ENCODE measurements at regions not wholly inside any gene's neighbourhood (a gene's known extent, or its start where the extent isn't known, plus 50 kb on each side); places are given as distances from the start of the nearest gene placed in this dataset.

DNA sequence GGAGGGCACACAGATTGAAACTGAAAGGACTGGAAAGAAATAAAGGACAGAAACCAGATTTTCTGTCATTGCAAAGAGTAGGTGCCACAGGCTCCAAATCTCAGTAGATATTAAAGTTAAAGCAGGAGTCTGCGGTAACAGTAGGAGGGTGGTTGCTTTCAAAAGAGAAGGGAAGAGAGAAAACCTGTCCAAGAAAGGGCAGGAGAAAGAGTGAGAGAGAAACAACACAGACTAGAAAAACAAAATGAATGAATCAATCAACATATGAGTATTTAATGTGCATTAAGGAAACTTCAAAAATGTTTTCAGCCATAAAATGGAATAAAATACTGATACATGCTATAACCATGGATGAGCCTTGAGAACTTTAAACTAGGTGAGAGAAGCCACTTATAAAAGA, 143.1 kb upstream of the CTAGE1 start:
- SMC1A ChIA-PET (ENCODE audit: uncharacterized antibody, unreplicated experiment): no interaction called here
- BruUV-seq (replicated peaks): no TSS peak
- CTCF ChIA-PET: no interaction called here

More for the DNA sequence above, 143.1 kb upstream of the CTAGE1 start:
- H3K79me2 ChIP-seq (ENCODE audit: control insufficient read depth, insufficient read depth, low read length): no peaks in the 10 kb centered on the region
- ChIA-PET POLR2A (no interaction called here), RAD21 (ENCODE audit: unreplicated experiment) (no interaction called here)
- H3K36me3 ChIP-seq (ENCODE audit: control insufficient read depth in 2 of 2, insufficient read depth in 2 of 2, low read length in 1 of 2): no peaks in the 10 kb centered on the region
- WGBS (ENCODE audit: insufficient coverage, insufficient replicate concordance, low lambda C conversion rate, missing lambda C conversion rate): 33% methylated on average over 1 of the region's 1 CpG
- no peak overlapping the region for H3K27ac ChIP-seq (ENCODE audit: control insufficient read depth, insufficient read depth)
- FAIRE-seq: no peak
- no peak for ATAC-seq
- DNase-seq (ENCODE audit: low read depth, low spot score): no peak
- peaks cover 2 to 3% of the 10 kb centered on the region in 2 experiments; a peak in 2 of 4 replicates for H3K27me3 ChIP-seq (replicated peaks in 1 of 2; ENCODE audit: control insufficient read depth in 2 of 2, insufficient read depth in 2 of 2, low read length in 1 of 2)
- H4K20me1 ChIP-seq (ENCODE audit: control insufficient read depth, insufficient read depth): no peaks in the 10 kb centered on the region
- in situ Hi-C loops (cut with MboI): loop anchor here (10.0 kb wide), 2 partner anchors 566 to 656 kb away; no protein-coding TSS in a partner anchor
- H3K4me2 ChIP-seq (ENCODE audit: control insufficient read depth, insufficient read depth): no peak overlapping the region
- no peak overlapping the region for H3K4me3 ChIP-seq
- no peaks in the 10 kb centered on the region for H3K4me1 ChIP-seq (ENCODE audit: control insufficient read depth, insufficient read depth, low read length)
- intact Hi-C loops (cut with micrococcal nuclease; ENCODE audit: unreplicated experiment): no loop called here
- no peak for TF ChIP-seq NFXL1 (IDR thresholded peaks at IDR 0.05; ENCODE audit: borderline replicate concordance)
- TF ChIP-seq RBBP5 (conservative IDR thresholded peaks at IDR 0.05): no peak
- TF ChIP-seq RELA (IDR thresholded peaks at IDR 0.05; ENCODE audit: borderline replicate concordance, partially characterized antibody): no peak
- TF ChIP-seq SIX5 (IDR thresholded peaks at IDR 0.05; ENCODE audit: low read depth, low read length, severe bottlenecking): no peak
- no peak for TF ChIP-seq TAF1 (IDR thresholded peaks at IDR 0.05; ENCODE audit: borderline replicate concordance, low read depth, low read length)
- no peak for TF ChIP-seq ZBTB40 (IDR thresholded peaks at IDR 0.05; ENCODE audit: borderline replicate concordance)
- no peak for TF ChIP-seq NFIC (IDR thresholded peaks at IDR 0.05; ENCODE audit: low read depth, low read length)
- TF ChIP-seq HDGF (IDR thresholded peaks at IDR 0.05): no peak
- no peak overlapping the region for H2AFZ ChIP-seq (ENCODE audit: control insufficient read depth, low read depth, low read length)
- H3K9ac ChIP-seq (ENCODE audit: control insufficient read depth, insufficient read depth, low read length): no peak overlapping the region
- no peaks in the 10 kb centered on the region for H3K9me3 ChIP-seq (replicated peaks; ENCODE audit: control insufficient read depth, insufficient read depth, low read length)

All from GM12878 (cell line).